22Rv1 (cell line): ENCODE measurements at regions not wholly inside any gene's neighbourhood (a gene's known extent, or its start where the extent isn't known, plus 50 kb on each side); places are given as distances from the start of the nearest gene placed in this dataset.

Source experiments
- ZFX ChIP-seq: fragments of 450-650 bp; IDR thresholded peaks from 2 replicates; pipeline ENCODE4 v1.6.1; 2017; ENCODE audit warnings: antibody characterized with exemption, borderline replicate concordance
- TF ChIP-seq, protein P1 (sequence below): fragments of 450-650 bp; IDR thresholded peaks from 2 replicates; pipeline ENCODE4 v1.5.1; 2017; ENCODE audit warnings: mild to moderate bottlenecking

DNA sequence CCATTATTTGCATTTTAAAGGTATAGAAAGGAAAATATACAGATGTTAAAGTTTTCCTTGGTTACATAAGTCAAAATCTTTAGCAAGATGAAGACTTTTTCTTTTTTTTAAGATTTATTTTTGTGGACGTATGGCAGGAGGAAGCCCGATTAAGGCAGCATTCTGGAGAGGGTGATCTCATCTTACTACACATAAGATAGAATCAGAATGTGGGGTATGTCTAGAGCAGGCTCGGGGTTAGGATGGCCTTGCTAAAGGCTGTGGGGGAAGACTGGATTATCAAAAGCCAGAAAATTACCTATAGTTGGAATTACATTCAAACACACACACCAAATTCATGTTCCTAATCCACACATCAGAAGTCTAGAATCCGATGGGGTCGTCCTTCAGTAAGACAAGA lies 79.6 kb upstream of the OTOGL start:
- TF ChIP-seq, protein P1, sequence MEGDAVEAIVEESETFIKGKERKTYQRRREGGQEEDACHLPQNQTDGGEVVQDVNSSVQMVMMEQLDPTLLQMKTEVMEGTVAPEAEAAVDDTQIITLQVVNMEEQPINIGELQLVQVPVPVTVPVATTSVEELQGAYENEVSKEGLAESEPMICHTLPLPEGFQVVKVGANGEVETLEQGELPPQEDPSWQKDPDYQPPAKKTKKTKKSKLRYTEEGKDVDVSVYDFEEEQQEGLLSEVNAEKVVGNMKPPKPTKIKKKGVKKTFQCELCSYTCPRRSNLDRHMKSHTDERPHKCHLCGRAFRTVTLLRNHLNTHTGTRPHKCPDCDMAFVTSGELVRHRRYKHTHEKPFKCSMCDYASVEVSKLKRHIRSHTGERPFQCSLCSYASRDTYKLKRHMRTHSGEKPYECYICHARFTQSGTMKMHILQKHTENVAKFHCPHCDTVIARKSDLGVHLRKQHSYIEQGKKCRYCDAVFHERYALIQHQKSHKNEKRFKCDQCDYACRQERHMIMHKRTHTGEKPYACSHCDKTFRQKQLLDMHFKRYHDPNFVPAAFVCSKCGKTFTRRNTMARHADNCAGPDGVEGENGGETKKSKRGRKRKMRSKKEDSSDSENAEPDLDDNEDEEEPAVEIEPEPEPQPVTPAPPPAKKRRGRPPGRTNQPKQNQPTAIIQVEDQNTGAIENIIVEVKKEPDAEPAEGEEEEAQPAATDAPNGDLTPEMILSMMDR, result no peak
- no peak for TF ChIP-seq ZFX
